Vagina (tissue), 2 donors: ENCODE measurements at regions not wholly inside any gene's neighbourhood (a gene's known extent, or its start where the extent isn't known, plus 50 kb on each side); places are given as distances from the start of the nearest gene placed in this dataset.
"Not testable (repeated sequence)": the region's sequence is repeated elsewhere in the genome, so short reads cannot be mapped to it uniquely, and the experiment has no call there.

Source experiments
- DNase-seq, 2 donors: peaks; one replicate each; pipeline ENCODE4 v3.0.0-alpha.2; 2017; ENCODE audit errors: extremely low spot score in 2 of 2
- H3K27ac ChIP-seq: fragments of 200-600 bp; sonication (generic); one replicate; pipeline ENCODE4 v1.5.1; 2019
- H3K27me3 ChIP-seq: fragments of 200-600 bp; sonication (generic); one replicate; pipeline ENCODE4 v1.5.1; 2019
- H3K36me3 ChIP-seq, 2 donors: fragments of 200-600 bp; sonication (generic); one replicate each; pipeline ENCODE4 v1.5.1; 2017 to 2019
- H3K4me1 ChIP-seq: fragments of 200-600 bp; sonication (generic); one replicate; pipeline ENCODE4 v1.5.1; 2019
- H3K4me3 ChIP-seq, 2 donors: fragments of 200-600 bp; sonication (generic); 1 replicate in 1 of 2; 2 replicates in 1 of 2; pipeline ENCODE4 v1.5.1; 2016 to 2019
- H3K9me3 ChIP-seq: fragments of 200-600 bp; sonication (generic); one replicate; pipeline ENCODE4 v1.5.1; 2019
- CTCF ChIP-seq, 3 experiments: fragments of 450-650 bp in 2 of 3; fragments of 200-600 bp in 1 of 3; sonication (generic) in 1 of 3; IDR thresholded peaks; one replicate each; pipeline ENCODE4 v1.5.1; 2017 to 2019; ENCODE audit warnings: antibody characterized with exemption in 3 of 3, mild to moderate bottlenecking in 2 of 3, moderate library complexity in 2 of 3
- POLR2A ChIP-seq, 2 donors: fragments of 450-650 bp; IDR thresholded peaks; one replicate each; pipeline ENCODE4 v1.6.1; 2017; ENCODE audit warnings: antibody characterized with exemption in 2 of 2, mild to moderate bottlenecking in 2 of 2, moderate library complexity in 2 of 2
- POLR2AphosphoS5 ChIP-seq, 2 donors: sonication (generic); formaldehyde crosslinking; IDR thresholded peaks; one replicate each; pipeline ENCODE4 v1.9.0; 2017; ENCODE audit warnings: antibody characterized with exemption in 2 of 2, mild to moderate bottlenecking in 2 of 2, low read depth in 1 of 2; ENCODE audit not compliant: insufficient read depth in 1 of 2
- intact Hi-C: fragments of 100-400 bp; cut with DNase I; formaldehyde crosslinking; loops from one replicate; pipeline ENCODE4 v1.15.1; 2023

GRCh38 chr11:38766796-38767195, 2168.8 kb upstream of the RAG2 start:
- no peak for DNase-seq
- H3K36me3 ChIP-seq, result no peaks in the 10 kb centered on the region
- H3K9me3 ChIP-seq, result no peaks in the 10 kb centered on the region
- no peak overlapping the region for H3K27ac ChIP-seq
- intact Hi-C loops, result no loop called here
- H3K4me1 ChIP-seq, result no peaks in the 10 kb centered on the region
- TF ChIP-seq POLR2A (IDR thresholded peaks at IDR 0.05), result no peak
- no peak for TF ChIP-seq POLR2AphosphoS5 (IDR thresholded peaks at IDR 0.05; ENCODE audit: insufficient read depth in 1 of 2, low read depth in 1 of 2)
- TF ChIP-seq CTCF (IDR thresholded peaks at IDR 0.05), result no peak
- H3K27me3 ChIP-seq, result no peaks in the 10 kb centered on the region
- H3K4me3 ChIP-seq, result no peak overlapping the region

- Histone ChIP-seq H3K27ac (no peak overlapping the region), H3K9me3 (no peaks in the 10 kb centered on the region), H3K36me3 (no peaks in the 10 kb centered on the region), H3K4me1 (no peaks in the 10 kb centered on the region), H3K27me3 (no peaks in the 10 kb centered on the region), H3K4me3 (no peak overlapping the region)
- DNase-seq, result no peak
- intact Hi-C loops, result no loop called here
- no peak for TF ChIP-seq POLR2AphosphoS5 (IDR thresholded peaks at IDR 0.05; ENCODE audit: insufficient read depth in 1 of 2, low read depth in 1 of 2)
- TF ChIP-seq POLR2A (IDR thresholded peaks at IDR 0.05), result no peak
- TF ChIP-seq CTCF (IDR thresholded peaks at IDR 0.05), result no peak
Observed at GRCh38 chr11:38759394-38759793, 2161.4 kb upstream of the RAG2 start.

GRCh38 chr11:38756537-38756936, 2158.5 kb upstream of the RAG2 start:
- intact Hi-C loops, result no loop called here
- H3K4me3 ChIP-seq, result no peak overlapping the region

GRCh38 chr11:38751421-38751820, 2153.4 kb upstream of the RAG2 start:
- H3K27ac ChIP-seq, result no peak overlapping the region
- no peak overlapping the region for H3K4me3 ChIP-seq
- TF ChIP-seq POLR2AphosphoS5 (IDR thresholded peaks at IDR 0.05; ENCODE audit: insufficient read depth in 1 of 2, low read depth in 1 of 2) (no peak), CTCF (IDR thresholded peaks at IDR 0.05) (no peak)

More at GRCh38 chr11:38756537-38756936, 2158.5 kb upstream of the RAG2 start:
- Histone ChIP-seq H3K9me3 (no peaks in the 10 kb centered on the region), H3K27ac (no peak overlapping the region), H3K27me3 (no peaks in the 10 kb centered on the region), H3K4me1 (no peaks in the 10 kb centered on the region), H3K36me3 (no peaks in the 10 kb centered on the region)
- TF ChIP-seq POLR2A (IDR thresholded peaks at IDR 0.05) (no peak), POLR2AphosphoS5 (IDR thresholded peaks at IDR 0.05; ENCODE audit: insufficient read depth in 1 of 2, low read depth in 1 of 2) (no peak), CTCF (IDR thresholded peaks at IDR 0.05) (no peak)
- no peak for DNase-seq

GRCh38 chr11:38746516-38746915, 2148.5 kb upstream of the RAG2 start:
- H3K4me1 ChIP-seq, intact Hi-C loops, H3K4me3 ChIP-seq: not testable (repeated sequence)

More at GRCh38 chr11:38751421-38751820, 2153.4 kb upstream of the RAG2 start:
- Histone ChIP-seq H3K9me3 (no peaks in the 10 kb centered on the region), H3K27me3 (no peaks in the 10 kb centered on the region), H3K4me1 (no peaks in the 10 kb centered on the region), H3K36me3 (no peaks in the 10 kb centered on the region)
- no peak for DNase-seq
- intact Hi-C loops, result no loop called here

GRCh38 chr11:38723361-38723760, 2125.3 kb upstream of the RAG2 start:
- Histone ChIP-seq H3K4me3 (no peak overlapping the region), H3K27ac (no peak overlapping the region), H3K4me1 (no peaks in the 10 kb centered on the region), H3K27me3 (no peaks in the 10 kb centered on the region), H3K36me3 (no peaks in the 10 kb centered on the region), H3K9me3 (no peaks in the 10 kb centered on the region)
- intact Hi-C loops, result no loop called here
- TF ChIP-seq POLR2A (IDR thresholded peaks at IDR 0.05) (no peak), CTCF (IDR thresholded peaks at IDR 0.05) (no peak), POLR2AphosphoS5 (IDR thresholded peaks at IDR 0.05; ENCODE audit: insufficient read depth in 1 of 2, low read depth in 1 of 2) (no peak)
- DNase-seq, result no peak

More at GRCh38 chr11:38746516-38746915, 2148.5 kb upstream of the RAG2 start:
- not testable (repeated sequence) for H3K36me3 ChIP-seq, DNase-seq, H3K27ac ChIP-seq, H3K9me3 ChIP-seq, H3K27me3 ChIP-seq
